GM13977 (cell line): ENCODE measurements at regions not wholly inside any gene's neighbourhood (a gene's known extent, or its start where the extent isn't known, plus 50 kb on each side); places are given as distances from the start of the nearest gene placed in this dataset.
A peak's percentile ranks its signal among the peaks of the same experiment; 100 is the strongest.

ENCODE experiments used
- DNase-seq: peaks from one replicate; pipeline ENCODE4 v3.0.0; 2012; ENCODE audit warnings: low spot score
- CTCF ChIP-seq: IDR thresholded peaks from 2 replicates; pipeline ENCODE4 v1.5.1; 2012; ENCODE audit warnings: mild to moderate bottlenecking, control low read depth; ENCODE audit not compliant: insufficient read depth; ENCODE audit errors: extremely low read depth, missing control alignments
- in situ Hi-C: fragments of 300-500 bp; cut with MboI; formaldehyde crosslinking; loops from one replicate; pipeline ENCODE4 v1.12.0; 2022; ENCODE audit warnings: low sequenced_read_pairs, low pct_unique_long_range_greater_than_20kb, mixed read lengths, inconsistent platforms; ENCODE audit not compliant: unreplicated experiment

GRCh38 chr3:72536206-72536877, 311.9 kb downstream of the SHQ1 start:
- in situ Hi-C loops: no loop called here
- no peak for TF ChIP-seq CTCF
- DNase-seq: no peak

GRCh38 chr3:72535772-72536171, 312.5 kb downstream of the SHQ1 start:
- TF ChIP-seq CTCF: no peak
- no peak for DNase-seq
- in situ Hi-C loops: no loop called here

GRCh38 chr3:72533591-72534473, 314.4 kb downstream of the SHQ1 start:
- in situ Hi-C loops: no loop called here
- no peak for TF ChIP-seq CTCF
- no peak for DNase-seq

GRCh38 chr3:72530426-72530825, 317.8 kb downstream of the SHQ1 start:
- in situ Hi-C loops: no loop called here
- DNase-seq: no peak
- TF ChIP-seq CTCF: no peak

- TF ChIP-seq CTCF: no peak
- in situ Hi-C loops: no loop called here
- DNase-seq: no peak
Observed at GRCh38 chr3:72529081-72529480, 319.2 kb downstream of the SHQ1 start.

- DNase-seq: peak; percentile 31
- TF ChIP-seq CTCF: no peak
- in situ Hi-C loops: no loop called here
Observed at GRCh38 chr3:72523429-72524151, 324.7 kb downstream of the SHQ1 start.
